Ishikawa (cell line): ENCODE measurements at regions not wholly inside any gene's neighbourhood (a gene's known extent, or its start where the extent isn't known, plus 50 kb on each side); places are given as distances from the start of the nearest gene placed in this dataset.

ENCODE experiments used
- EGR1 ChIP-seq: IDR thresholded peaks from 2 replicates; pipeline ENCODE4 v1.6.1; 2012
- FOXM1 ChIP-seq: IDR thresholded peaks from 2 replicates; pipeline ENCODE4 v1.6.1; 2012; ENCODE audit warnings: low read depth, borderline replicate concordance
- RAD21 ChIP-seq: IDR thresholded peaks from 2 replicates; pipeline ENCODE4 v1.6.1; 2012; ENCODE audit warnings: low read depth
- TEAD4 ChIP-seq: IDR thresholded peaks from 2 replicates; pipeline ENCODE4 v1.6.1; 2012
- ZBTB7A ChIP-seq: IDR thresholded peaks from 2 replicates; pipeline ENCODE4 v1.6.1; 2012; ENCODE audit warnings: low read depth
- TF ChIP-seq, protein P1 (sequence below): IDR thresholded peaks from 2 replicates; pipeline ENCODE4 v1.6.1; 2012; ENCODE audit warnings: low read depth, mild to moderate bottlenecking
- TF ChIP-seq, protein P2 (sequence below): IDR thresholded peaks from 2 replicates; pipeline ENCODE4 v1.6.1; 2012

DNA sequence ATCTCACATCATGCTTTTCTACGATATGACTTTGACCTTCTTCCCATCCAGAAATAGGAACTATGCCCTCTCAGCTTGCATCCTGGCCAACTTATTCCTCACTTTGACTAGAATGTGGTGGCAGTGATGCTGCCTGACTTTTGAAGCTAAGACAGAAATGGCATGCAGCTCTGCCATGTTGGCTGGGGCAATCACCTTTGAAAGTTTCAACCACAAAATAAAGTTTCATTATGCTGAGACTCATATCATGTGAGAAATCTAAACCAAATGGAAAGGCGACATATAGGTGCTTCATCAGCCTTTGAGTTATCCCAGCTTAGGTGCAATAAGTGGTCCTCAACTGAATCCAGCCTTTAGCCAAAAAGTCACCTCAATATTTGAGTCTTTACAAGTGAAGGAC is 370.0 kb upstream of the CHRM3 start:
- no peak for TF ChIP-seq ZBTB7A
- TF ChIP-seq, protein P1, sequence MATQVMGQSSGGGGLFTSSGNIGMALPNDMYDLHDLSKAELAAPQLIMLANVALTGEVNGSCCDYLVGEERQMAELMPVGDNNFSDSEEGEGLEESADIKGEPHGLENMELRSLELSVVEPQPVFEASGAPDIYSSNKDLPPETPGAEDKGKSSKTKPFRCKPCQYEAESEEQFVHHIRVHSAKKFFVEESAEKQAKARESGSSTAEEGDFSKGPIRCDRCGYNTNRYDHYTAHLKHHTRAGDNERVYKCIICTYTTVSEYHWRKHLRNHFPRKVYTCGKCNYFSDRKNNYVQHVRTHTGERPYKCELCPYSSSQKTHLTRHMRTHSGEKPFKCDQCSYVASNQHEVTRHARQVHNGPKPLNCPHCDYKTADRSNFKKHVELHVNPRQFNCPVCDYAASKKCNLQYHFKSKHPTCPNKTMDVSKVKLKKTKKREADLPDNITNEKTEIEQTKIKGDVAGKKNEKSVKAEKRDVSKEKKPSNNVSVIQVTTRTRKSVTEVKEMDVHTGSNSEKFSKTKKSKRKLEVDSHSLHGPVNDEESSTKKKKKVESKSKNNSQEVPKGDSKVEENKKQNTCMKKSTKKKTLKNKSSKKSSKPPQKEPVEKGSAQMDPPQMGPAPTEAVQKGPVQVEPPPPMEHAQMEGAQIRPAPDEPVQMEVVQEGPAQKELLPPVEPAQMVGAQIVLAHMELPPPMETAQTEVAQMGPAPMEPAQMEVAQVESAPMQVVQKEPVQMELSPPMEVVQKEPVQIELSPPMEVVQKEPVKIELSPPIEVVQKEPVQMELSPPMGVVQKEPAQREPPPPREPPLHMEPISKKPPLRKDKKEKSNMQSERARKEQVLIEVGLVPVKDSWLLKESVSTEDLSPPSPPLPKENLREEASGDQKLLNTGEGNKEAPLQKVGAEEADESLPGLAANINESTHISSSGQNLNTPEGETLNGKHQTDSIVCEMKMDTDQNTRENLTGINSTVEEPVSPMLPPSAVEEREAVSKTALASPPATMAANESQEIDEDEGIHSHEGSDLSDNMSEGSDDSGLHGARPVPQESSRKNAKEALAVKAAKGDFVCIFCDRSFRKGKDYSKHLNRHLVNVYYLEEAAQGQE: no peak
- TF ChIP-seq TEAD4: no peak
- no peak for TF ChIP-seq FOXM1
- TF ChIP-seq, protein P2, sequence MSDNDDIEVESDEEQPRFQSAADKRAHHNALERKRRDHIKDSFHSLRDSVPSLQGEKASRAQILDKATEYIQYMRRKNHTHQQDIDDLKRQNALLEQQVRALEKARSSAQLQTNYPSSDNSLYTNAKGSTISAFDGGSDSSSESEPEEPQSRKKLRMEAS: no peak
- no peak for TF ChIP-seq RAD21
- no peak for TF ChIP-seq EGR1
